WERI-Rb-1 (cell line): ENCODE measurements at regions not wholly inside any gene's neighbourhood (a gene's known extent, or its start where the extent isn't known, plus 50 kb on each side); places are given as distances from the start of the nearest gene placed in this dataset.

Experiments
- DNase-seq: peaks from one replicate; pipeline ENCODE4 v3.0.0-alpha.2; 2020
- H3K27ac ChIP-seq: fragments of 250-450 bp; sonication (Bioruptor Pico); 2 replicates; pipeline ENCODE4 v1.5.1; 2020; ENCODE audit warnings: mild to moderate bottlenecking, moderate library complexity
- H3K27me3 ChIP-seq: fragments of 250-450 bp; sonication (Bioruptor Pico); 2 replicates; pipeline ENCODE4 v1.5.1; 2021; ENCODE audit warnings: mild to moderate bottlenecking, low read depth, moderate library complexity; ENCODE audit not compliant: insufficient read depth, severe bottlenecking
- H3K36me3 ChIP-seq: fragments of 250-450 bp; sonication (Bioruptor Pico); 2 replicates; pipeline ENCODE4 v1.5.1; 2020; ENCODE audit warnings: mild to moderate bottlenecking, moderate library complexity
- H3K4me3 ChIP-seq: 2 replicates; pipeline ENCODE4 v1.5.1; 2011; ENCODE audit warnings: low read depth, mild to moderate bottlenecking, control low read depth, low read length
- H3K9me3 ChIP-seq: fragments of 250-450 bp; sonication (Bioruptor Pico); 2 replicates; pipeline ENCODE4 v1.5.1; 2021; ENCODE audit warnings: mild to moderate bottlenecking, moderate library complexity; ENCODE audit not compliant: severe bottlenecking
- TF ChIP-seq, protein P1 (sequence below): IDR thresholded peaks from 2 replicates; pipeline ENCODE4 v1.5.1; 2011; ENCODE audit warnings: low read depth, mild to moderate bottlenecking, control low read depth, inconsistent platforms, low read length

DNA sequence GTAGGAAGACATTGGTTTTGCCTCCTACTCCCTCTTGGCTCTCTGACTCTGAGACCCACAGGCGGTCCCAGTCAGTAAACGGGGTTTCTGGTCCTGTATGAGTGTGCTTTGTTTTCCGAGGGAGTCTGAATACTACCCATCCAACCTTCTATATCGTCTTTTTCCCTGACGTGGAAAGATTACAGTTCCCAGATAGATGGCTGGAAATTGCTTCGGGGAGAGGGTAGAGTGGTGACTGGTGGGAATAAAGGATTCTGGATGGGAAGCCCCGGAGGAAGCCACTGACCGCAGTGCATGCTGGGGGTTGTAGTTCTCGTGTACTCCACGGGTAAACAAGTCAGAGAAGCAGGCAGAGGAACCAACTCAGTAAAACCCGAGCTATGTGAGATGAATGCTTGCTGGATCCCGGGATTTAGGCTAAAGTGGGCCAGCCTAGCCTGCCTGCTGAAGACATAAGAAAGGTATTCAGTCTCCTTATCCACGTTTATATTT, 66.2 kb upstream of the IRF2BP2 start:
- Histone ChIP-seq H3K27me3 (no peaks in the 10 kb centered on the region), H3K27ac (peak overlapping the region; percentile 78), H3K36me3 (no peaks in the 10 kb centered on the region), H3K4me3 (peak overlapping the region; percentile 55), H3K9me3 (no peaks in the 10 kb centered on the region)
- peak; percentile 97 for DNase-seq
- TF ChIP-seq, protein P1, sequence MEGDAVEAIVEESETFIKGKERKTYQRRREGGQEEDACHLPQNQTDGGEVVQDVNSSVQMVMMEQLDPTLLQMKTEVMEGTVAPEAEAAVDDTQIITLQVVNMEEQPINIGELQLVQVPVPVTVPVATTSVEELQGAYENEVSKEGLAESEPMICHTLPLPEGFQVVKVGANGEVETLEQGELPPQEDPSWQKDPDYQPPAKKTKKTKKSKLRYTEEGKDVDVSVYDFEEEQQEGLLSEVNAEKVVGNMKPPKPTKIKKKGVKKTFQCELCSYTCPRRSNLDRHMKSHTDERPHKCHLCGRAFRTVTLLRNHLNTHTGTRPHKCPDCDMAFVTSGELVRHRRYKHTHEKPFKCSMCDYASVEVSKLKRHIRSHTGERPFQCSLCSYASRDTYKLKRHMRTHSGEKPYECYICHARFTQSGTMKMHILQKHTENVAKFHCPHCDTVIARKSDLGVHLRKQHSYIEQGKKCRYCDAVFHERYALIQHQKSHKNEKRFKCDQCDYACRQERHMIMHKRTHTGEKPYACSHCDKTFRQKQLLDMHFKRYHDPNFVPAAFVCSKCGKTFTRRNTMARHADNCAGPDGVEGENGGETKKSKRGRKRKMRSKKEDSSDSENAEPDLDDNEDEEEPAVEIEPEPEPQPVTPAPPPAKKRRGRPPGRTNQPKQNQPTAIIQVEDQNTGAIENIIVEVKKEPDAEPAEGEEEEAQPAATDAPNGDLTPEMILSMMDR, result no peak

DNA sequence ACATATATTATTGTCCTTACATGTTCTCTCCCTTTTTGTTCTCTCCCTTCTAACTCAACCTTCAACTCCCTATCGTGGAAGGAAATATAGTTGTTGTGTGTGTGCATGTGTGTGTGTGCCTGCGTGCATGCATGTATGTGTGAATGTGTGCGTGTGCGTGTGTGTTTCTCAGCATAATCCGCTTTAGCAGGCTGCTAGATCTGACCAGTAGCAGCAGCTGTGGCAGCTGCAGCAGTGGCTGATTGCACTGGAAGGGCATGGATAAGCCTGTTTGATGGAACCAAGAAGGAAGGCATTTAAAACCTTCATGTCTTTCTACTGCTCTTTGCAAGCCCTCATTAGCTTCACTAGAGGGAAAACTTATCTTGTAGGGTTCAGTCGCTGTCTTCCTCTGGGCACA, 65.6 kb upstream of the IRF2BP2 start:
- H3K4me3 ChIP-seq, result peak overlapping the region; percentile 55
- no peaks in the 10 kb centered on the region for H3K36me3 ChIP-seq

DNA sequence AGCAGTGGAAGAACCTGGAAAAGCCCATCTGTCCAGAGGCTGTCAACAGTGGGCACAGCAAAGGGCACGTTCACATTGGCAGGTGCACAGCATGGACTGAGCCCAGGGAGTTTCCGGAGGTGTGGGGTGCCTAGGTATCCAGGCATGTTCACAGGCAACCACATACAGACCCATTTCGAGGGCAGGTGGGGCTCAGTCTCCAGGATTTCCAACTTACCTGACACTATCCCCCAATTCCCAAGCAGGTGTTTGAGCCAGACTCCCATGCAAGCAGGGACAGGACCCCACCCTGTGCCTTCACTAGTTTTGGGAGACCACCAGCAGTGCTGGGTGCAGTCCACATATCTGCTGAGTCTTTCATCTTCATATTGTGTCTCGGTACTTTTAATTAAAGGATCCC, 65.0 kb upstream of the IRF2BP2 start:
- TF ChIP-seq, protein P1, result no peak
- no peak for DNase-seq
- Histone ChIP-seq H3K27me3 (no peaks in the 10 kb centered on the region), H3K27ac (peak overlapping the region; percentile 78), H3K36me3 (no peaks in the 10 kb centered on the region), H3K4me3 (no peak overlapping the region), H3K9me3 (no peaks in the 10 kb centered on the region)

More for the DNA sequence above, 65.6 kb upstream of the IRF2BP2 start:
- Histone ChIP-seq H3K27ac (peak overlapping the region; percentile 78), H3K27me3 (no peaks in the 10 kb centered on the region), H3K9me3 (no peaks in the 10 kb centered on the region)
- TF ChIP-seq, protein P1, result no peak
- DNase-seq, result peak; percentile 94

DNA sequence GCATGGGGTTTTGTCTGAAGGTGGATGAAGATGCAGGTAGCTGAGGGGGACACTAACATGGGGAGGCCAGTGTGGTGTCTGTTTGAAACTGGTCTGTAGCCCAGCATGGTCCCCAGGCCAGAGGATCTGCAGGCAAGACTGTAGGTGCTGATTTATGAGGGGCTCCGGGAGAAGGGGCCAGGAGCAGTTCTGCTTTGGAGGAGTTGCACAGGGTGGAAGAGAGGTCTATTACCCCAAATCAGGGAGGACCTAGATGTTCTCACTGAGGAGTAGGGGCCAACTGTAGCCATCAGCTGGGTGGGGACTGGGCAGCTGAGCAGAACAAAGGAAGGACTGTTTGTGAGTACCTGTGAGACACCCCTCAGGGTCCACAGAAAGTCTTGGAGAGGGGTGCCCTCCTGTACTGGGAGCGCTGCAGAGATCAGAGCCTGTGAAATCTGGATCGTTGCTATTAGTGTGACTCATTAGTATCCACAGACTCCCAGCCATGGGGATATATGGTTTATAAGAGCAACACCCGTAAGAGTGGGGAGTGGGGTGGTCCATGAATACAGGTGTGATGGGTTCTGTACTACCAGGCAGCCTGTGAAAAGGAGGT, 64.3 kb upstream of the IRF2BP2 start:
- H3K27ac ChIP-seq, result no peak overlapping the region
- no peak for DNase-seq
- TF ChIP-seq, protein P1, result no peak
- no peaks in the 10 kb centered on the region for H3K27me3 ChIP-seq
- no peaks in the 10 kb centered on the region for H3K36me3 ChIP-seq
- no peak overlapping the region for H3K4me3 ChIP-seq
- no peaks in the 10 kb centered on the region for H3K9me3 ChIP-seq

DNA sequence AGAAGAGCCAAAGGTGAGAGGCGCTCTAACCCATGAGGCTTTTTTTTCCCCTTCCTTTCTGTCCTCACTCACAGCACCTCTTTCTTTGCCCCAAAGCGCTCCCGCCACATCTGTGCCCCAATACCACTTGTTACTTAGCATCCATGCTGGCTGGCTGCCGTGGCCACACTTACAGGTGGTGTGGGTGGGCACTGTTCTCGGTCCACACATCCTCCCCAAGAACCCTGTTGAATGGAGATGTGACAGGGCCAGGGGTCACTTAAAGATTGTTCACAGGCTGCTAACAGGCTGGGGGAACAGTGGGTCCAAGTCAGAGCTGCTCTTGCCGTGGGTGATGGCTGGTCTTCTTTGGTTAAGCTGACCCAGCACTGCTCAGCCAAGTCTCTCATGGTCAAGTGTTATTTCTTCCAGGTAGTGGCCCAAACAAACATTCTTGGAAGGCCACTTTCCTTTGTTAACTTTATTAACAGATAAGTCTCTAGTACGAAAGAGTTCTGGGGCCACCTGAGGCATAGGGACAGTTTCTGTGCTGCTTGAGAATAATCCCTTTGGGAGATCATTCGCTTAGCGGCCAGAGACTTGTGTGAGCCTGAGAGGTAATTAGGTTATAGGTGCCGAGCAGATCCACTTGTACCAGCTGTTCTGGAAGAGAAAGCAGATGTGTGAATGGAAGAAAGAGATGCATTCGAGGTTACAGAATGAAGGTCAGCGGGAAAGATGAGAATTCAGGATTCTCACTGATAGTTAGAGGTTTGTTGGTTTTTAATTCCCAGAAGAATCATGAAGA, 62.6 kb upstream of the IRF2BP2 start:
- TF ChIP-seq, protein P1, result no peak
- H3K4me3 ChIP-seq, result no peak overlapping the region
- peak; percentile 70 for DNase-seq
- H3K36me3 ChIP-seq, result no peaks in the 10 kb centered on the region
- H3K9me3 ChIP-seq, result peaks cover 13% of the 10 kb centered on the region
- H3K27ac ChIP-seq, result no peak overlapping the region
- no peaks in the 10 kb centered on the region for H3K27me3 ChIP-seq
